Activated CD8-positive, alpha-beta memory T cell treated with anti-CD3 and anti-CD28 coated beads, Interleukin-2, amount 50 U/mL, for 4 hours (primary cell): ENCODE measurements at regions not wholly inside any gene's neighbourhood (a gene's known extent, or its start where the extent isn't known, plus 50 kb on each side); places are given as distances from the start of the nearest gene placed in this dataset.

Source experiments
- DNase-seq: peaks from one replicate; pipeline ENCODE4 v3.0.0-alpha.2; 2020

GRCh38 chr18:22628795-22629510 is 211.2 kb upstream of the CTAGE1 start:
- DNase-seq: no peak

- no peak for DNase-seq
These were observed 213.3 kb upstream of the CTAGE1 start for GRCh38 chr18:22630980-22631379.

- no peak for DNase-seq
These were observed 214.5 kb upstream of the CTAGE1 start for GRCh38 chr18:22632191-22632590.

GRCh38 chr18:22634464-22634863 is 216.7 kb upstream of the CTAGE1 start:
- DNase-seq: no peak

GRCh38 chr18:22637787-22638186 is 220.1 kb upstream of the CTAGE1 start:
- no peak for DNase-seq

GRCh38 chr18:22639026-22639463 is 221.3 kb upstream of the CTAGE1 start:
- no peak for DNase-seq

GRCh38 chr18:22639561-22639960 is 221.8 kb upstream of the CTAGE1 start:
- no peak for DNase-seq

GRCh38 chr18:22640281-22640842 is 222.6 kb upstream of the CTAGE1 start:
- no peak for DNase-seq

- no peak for DNase-seq
These were observed 224.2 kb upstream of the CTAGE1 start for GRCh38 chr18:22641958-22642357.

GRCh38 chr18:22643731-22644130 is 226.0 kb upstream of the CTAGE1 start:
- DNase-seq: no peak

GRCh38 chr18:22650247-22650646 is 232.5 kb upstream of the CTAGE1 start:
- DNase-seq: no peak

GRCh38 chr18:22657619-22658018 is 239.9 kb upstream of the CTAGE1 start:
- no peak for DNase-seq

- no peak for DNase-seq
These were observed 240.6 kb upstream of the CTAGE1 start for GRCh38 chr18:22658318-22658717.

GRCh38 chr18:22663378-22663777 is 245.7 kb upstream of the CTAGE1 start:
- no peak for DNase-seq

- no peak for DNase-seq
These were observed 248.8 kb upstream of the CTAGE1 start for GRCh38 chr18:22666411-22666940.

GRCh38 chr18:22667156-22667555 is 249.4 kb upstream of the CTAGE1 start:
- no peak for DNase-seq

GRCh38 chr18:22667616-22668422 is 250.1 kb upstream of the CTAGE1 start:
- DNase-seq: no peak

- DNase-seq: no peak
These were observed 250.8 kb upstream of the CTAGE1 start for GRCh38 chr18:22668496-22668895.

- DNase-seq: no peak
These were observed 253.2 kb upstream of the CTAGE1 start for GRCh38 chr18:22670914-22671313.

GRCh38 chr18:22673182-22673862 is 255.6 kb upstream of the CTAGE1 start:
- DNase-seq: no peak

- DNase-seq: no peak
These were observed 256.6 kb upstream of the CTAGE1 start for GRCh38 chr18:22674272-22674671.

- no peak for DNase-seq
These were observed 257.3 kb upstream of the CTAGE1 start for GRCh38 chr18:22675006-22675405.

- no peak for DNase-seq
These were observed 256.7 kb upstream of the RBBP8 start for GRCh38 chr18:22676423-22676822.
